Omental fat pad (tissue), 3 donors: ENCODE measurements at regions not wholly inside any gene's neighbourhood (a gene's known extent, or its start where the extent isn't known, plus 50 kb on each side); places are given as distances from the start of the nearest gene placed in this dataset.

Experiments
- ATAC-seq: fragments of 150-250 bp; one replicate; pipeline ENCODE4 v1.9.1; 2016; ENCODE audit warnings: mild to moderate bottlenecking, moderate library complexity; ENCODE audit not compliant: low FRiP score
- DNase-seq: peaks from one replicate; pipeline ENCODE4 v3.0.0-alpha.2; 2019; ENCODE audit warnings: low spot score
- TF ChIP-seq, protein P1 (sequence below), 3 donors: fragments of 450-650 bp; IDR thresholded peaks; one replicate each; pipeline ENCODE4 v1.5.1; 2016 to 2017; ENCODE audit warnings: antibody characterized with exemption in 3 of 3, mild to moderate bottlenecking in 3 of 3, moderate library complexity in 2 of 3

DNA sequence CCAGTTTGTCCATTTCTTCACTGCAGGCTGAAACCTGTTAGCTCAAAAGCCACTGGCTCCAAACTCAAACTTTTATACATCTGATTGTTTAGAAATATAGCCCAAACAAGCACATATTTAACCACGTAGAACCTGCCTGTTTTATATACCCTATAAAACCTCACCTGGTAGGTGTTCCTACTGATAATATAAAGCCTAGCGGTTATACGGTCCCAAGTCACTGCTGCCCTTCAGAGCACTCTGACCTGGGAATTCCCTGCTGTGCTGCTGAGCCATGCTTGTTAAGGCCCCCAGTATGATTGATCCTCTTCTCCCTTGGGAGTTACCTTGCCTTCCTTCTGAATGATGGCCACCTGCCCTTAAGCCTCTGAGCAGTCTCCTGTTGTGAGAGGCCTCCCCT, 432.8 kb upstream of the LCORL start:
- TF ChIP-seq, protein P1, sequence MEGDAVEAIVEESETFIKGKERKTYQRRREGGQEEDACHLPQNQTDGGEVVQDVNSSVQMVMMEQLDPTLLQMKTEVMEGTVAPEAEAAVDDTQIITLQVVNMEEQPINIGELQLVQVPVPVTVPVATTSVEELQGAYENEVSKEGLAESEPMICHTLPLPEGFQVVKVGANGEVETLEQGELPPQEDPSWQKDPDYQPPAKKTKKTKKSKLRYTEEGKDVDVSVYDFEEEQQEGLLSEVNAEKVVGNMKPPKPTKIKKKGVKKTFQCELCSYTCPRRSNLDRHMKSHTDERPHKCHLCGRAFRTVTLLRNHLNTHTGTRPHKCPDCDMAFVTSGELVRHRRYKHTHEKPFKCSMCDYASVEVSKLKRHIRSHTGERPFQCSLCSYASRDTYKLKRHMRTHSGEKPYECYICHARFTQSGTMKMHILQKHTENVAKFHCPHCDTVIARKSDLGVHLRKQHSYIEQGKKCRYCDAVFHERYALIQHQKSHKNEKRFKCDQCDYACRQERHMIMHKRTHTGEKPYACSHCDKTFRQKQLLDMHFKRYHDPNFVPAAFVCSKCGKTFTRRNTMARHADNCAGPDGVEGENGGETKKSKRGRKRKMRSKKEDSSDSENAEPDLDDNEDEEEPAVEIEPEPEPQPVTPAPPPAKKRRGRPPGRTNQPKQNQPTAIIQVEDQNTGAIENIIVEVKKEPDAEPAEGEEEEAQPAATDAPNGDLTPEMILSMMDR (IDR thresholded peaks at IDR 0.05), result no peak
- ATAC-seq (no peak), DNase-seq (no peak)

DNA sequence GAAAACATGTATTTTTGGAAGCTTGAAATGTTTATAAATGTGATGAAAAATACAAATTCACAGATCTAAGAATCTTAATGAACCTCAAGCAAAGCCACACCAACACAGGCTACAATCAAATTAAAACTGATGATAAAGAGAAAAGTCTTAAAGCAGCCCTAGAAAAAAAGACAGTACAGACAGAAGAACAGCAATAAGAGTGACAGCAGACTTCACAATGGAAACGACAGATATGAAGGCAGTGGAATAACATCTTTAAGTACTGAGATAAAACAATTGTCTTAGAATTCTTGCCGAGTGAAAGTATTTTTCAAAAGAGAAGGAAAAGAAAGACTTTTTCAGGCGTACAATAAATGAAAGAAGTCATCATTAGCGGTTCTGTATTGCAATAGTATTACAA, 423.6 kb upstream of the LCORL start:
- TF ChIP-seq, protein P1 (IDR thresholded peaks at IDR 0.05), result no peak
- no peak for ATAC-seq
- DNase-seq, result no peak

DNA sequence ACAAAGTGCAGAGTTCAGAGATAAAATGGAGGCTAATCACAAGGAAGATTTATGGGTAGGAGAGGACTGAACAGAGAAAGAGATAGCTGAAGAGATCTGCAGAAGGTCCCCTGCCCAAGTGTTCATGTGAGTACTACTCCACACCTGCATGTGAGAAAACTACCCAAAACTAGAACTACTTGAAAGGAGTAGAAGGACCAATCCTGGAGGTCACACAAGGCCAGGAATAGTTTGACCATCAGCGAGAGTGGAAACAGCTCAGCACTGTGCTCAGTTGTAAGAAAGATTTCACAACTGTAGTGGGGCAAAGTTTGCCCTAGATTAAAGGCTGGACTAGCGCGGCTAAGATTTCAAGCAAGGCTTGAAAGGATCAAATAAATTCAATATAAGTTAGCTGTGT, 422.7 kb upstream of the LCORL start:
- ATAC-seq (no peak), DNase-seq (no peak)
- TF ChIP-seq, protein P1 (IDR thresholded peaks at IDR 0.05), result no peak

DNA sequence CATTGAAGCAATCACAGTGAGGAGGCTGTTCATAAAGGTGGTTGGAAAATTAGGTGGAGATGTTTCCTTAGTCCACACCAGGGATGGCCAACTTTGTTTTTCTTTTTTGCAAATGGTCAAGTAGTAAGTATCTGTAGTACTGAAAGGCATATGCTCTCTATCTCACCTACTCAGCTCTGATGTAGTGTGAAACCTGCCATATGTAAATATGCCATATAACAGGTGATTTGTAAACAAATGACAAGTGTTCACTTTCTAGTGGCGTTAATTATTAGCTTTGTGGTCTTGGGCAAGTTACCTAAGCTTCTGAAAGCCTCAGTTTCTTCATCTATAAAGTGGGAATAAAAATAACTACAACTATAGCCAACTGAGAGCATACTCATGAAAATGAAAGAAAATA, 421.4 kb upstream of the LCORL start:
- no peak for DNase-seq
- TF ChIP-seq, protein P1 (IDR thresholded peaks at IDR 0.05), result no peak
- no peak for ATAC-seq

DNA sequence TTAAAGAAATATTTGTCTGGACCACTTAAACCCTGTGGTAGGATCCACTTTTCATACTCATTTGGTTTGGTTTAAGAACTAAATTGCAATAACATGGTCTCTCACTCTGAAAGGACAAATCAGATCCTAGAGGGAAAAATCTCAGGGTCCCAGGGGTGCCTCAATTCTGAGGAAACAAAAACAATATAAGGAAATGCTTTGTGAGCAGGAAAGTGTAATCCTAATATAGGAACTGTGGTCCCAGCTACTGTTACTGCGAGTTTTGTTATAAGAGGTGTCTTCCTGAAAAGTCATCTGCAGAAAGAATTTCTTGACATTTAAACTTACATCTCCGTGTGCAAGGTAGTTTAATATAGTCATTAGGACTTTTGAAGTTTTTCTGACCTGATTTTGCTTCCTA, 420.1 kb upstream of the LCORL start:
- ATAC-seq, result no peak
- TF ChIP-seq, protein P1 (IDR thresholded peaks at IDR 0.05), result no peak
- no peak for DNase-seq

DNA sequence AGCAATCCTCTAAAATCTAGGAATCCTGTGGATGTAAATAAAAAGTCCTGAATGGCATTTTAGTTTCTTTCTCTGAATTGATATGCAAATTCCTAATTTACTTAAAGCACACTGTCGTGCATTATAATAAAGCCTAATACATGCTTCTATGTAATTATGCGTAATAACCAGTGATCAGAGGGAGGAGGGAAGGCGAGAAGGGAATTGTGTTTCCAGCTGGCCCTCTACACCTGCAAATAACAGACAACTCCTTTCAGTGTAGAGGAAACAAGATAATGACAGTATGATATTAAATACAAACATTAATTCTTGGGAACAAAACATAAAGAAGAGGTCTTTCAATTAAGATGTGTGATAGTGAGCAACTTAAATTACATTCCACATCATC, 419.6 kb upstream of the LCORL start:
- DNase-seq (no peak), ATAC-seq (no peak)
- TF ChIP-seq, protein P1 (IDR thresholded peaks at IDR 0.05), result no peak

DNA sequence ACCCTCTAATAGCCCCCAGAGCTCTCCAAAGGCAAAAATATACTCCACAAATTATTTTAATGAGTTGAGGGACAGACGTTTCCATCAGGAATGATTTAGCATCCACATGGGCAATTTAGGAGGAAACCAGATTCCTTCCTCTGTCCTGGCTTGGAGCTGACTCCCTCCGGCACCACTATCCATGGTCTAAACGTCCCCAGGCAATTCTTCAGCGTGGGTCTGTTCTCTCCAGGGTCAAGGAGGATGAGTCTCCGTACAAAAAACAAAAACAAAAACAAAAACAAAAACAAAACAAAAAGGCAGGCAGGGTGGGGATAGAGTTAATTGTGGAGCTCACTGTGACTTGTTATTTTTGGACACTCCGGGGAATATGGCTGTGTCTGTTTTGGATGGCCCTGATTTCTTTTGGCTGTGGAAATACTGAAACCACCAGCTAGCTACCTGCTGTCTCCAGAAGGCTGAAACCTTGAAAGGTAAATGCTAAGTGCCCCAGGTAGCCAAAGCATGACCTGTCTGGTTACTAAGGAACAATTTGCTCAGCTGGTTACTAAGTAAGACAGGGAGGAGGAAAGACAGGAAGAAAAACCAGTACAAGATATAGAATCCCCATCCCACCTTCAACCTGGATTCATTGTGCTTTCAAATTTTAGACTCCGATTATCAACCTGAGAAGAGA, 419.1 kb upstream of the LCORL start:
- DNase-seq (no peak), ATAC-seq (no peak)
- TF ChIP-seq, protein P1 (IDR thresholded peaks at IDR 0.05), result no peak
